Loucy (cell line): ENCODE measurements at regions not wholly inside any gene's neighbourhood (a gene's known extent, or its start where the extent isn't known, plus 50 kb on each side); places are given as distances from the start of the nearest gene placed in this dataset.

Source experiments
- H2AFZ ChIP-seq: fragments of 200-600 bp; sonication (generic); 2 replicates; pipeline ENCODE4 v1.6.0; 2016; ENCODE audit warnings: antibody characterized with exemption, mild to moderate bottlenecking, low read length, moderate library complexity
- H3F3A ChIP-seq: fragments of 200-600 bp; 2 replicates; pipeline ENCODE4 v1.6.0; 2016; ENCODE audit warnings: antibody characterized with exemption, low read depth, mild to moderate bottlenecking
- H3K27me3 ChIP-seq: fragments of 200-600 bp; sonication (generic); 2 replicates; pipeline ENCODE4 v1.6.1; 2014; ENCODE audit warnings: low read length, mild to moderate bottlenecking; ENCODE audit not compliant: insufficient read depth, poor library complexity, severe bottlenecking
- H3K36me3 ChIP-seq: fragments of 200-600 bp; sonication (generic); 2 replicates; pipeline ENCODE4 v1.6.1; 2016; ENCODE audit warnings: low read length; ENCODE audit not compliant: insufficient read depth
- H3K4me1 ChIP-seq: fragments of 200-600 bp; sonication (generic); 2 replicates; pipeline ENCODE4 v1.5.1; 2014; ENCODE audit warnings: low read length, mild to moderate bottlenecking; ENCODE audit not compliant: insufficient read depth, poor library complexity, severe bottlenecking
- H3K4me2 ChIP-seq: fragments of 200-600 bp; sonication (generic); 2 replicates; pipeline ENCODE4 v1.6.0; 2014; ENCODE audit warnings: antibody characterized with exemption, low read length, low read depth, mild to moderate bottlenecking; ENCODE audit not compliant: poor library complexity, severe bottlenecking
- H3K4me3 ChIP-seq: fragments of 200-600 bp; sonication (generic); 2 replicates; pipeline ENCODE4 v1.5.1; 2014; ENCODE audit warnings: low read length, mild to moderate bottlenecking, mixed read lengths; ENCODE audit not compliant: poor library complexity, severe bottlenecking
- H3K79me2 ChIP-seq: fragments of 200-600 bp; sonication (generic); 2 replicates; pipeline ENCODE4 v1.6.1; 2014; ENCODE audit warnings: low read length; ENCODE audit not compliant: insufficient read depth
- H3K9ac ChIP-seq: fragments of 200-600 bp; sonication (generic); 2 replicates; pipeline ENCODE4 v1.6.0; 2014; ENCODE audit warnings: mild to moderate bottlenecking, low read depth, low read length, moderate library complexity; ENCODE audit not compliant: poor library complexity, severe bottlenecking
- H3K9me2 ChIP-seq: fragments of 200-600 bp; sonication (generic); replicated peaks from 2 replicates; pipeline ENCODE4 v1.6.1; 2016; ENCODE audit warnings: low read depth, low read length, mixed read lengths
- H3K9me3 ChIP-seq: fragments of 200-600 bp; sonication (generic); 2 replicates; pipeline ENCODE4 v1.6.1; 2014; ENCODE audit warnings: mild to moderate bottlenecking, antibody characterized with exemption, low read length, low read depth; ENCODE audit not compliant: insufficient read depth
- H4K20me1 ChIP-seq: fragments of 200-600 bp; sonication (generic); 2 replicates; pipeline ENCODE4 v1.6.0; 2014; ENCODE audit warnings: antibody characterized with exemption, low read length, mild to moderate bottlenecking; ENCODE audit not compliant: insufficient read depth, poor library complexity, severe bottlenecking
- EZH2phosphoT487 ChIP-seq: fragments of 200-600 bp; IDR thresholded peaks from 2 replicates; pipeline ENCODE4 v1.6.1; 2018; ENCODE audit warnings: antibody characterized with exemption, mild to moderate bottlenecking, moderate library complexity, borderline replicate concordance
- TF ChIP-seq, protein P1 (sequence below): fragments of 200-600 bp; sonication (generic); conservative IDR thresholded peaks from 2 replicates; pipeline ENCODE4 v1.5.1; 2014; ENCODE audit warnings: mild to moderate bottlenecking, antibody characterized with exemption, low read length

DNA sequence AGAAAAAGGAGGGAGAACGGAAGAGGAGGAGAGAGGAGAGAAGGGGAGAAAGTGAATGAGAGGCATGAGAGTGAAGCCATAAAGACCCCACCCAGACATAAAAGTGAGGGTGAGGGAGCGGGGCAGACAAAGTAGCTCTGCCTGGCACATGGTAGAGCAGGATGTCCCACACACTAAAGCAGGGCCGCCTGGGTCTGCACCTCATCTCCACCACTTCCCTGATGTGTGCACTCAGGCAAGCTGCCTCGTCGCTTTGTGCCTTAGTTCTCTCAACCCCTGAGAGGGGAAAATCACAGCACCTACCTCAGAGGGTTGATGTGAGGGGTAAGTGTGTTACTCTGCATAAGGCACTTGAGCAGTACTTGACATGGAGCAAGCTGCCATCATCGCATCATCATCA is 488.1 kb downstream of the COG6 start:
- no peak overlapping the region for H3K4me3 ChIP-seq
- H3K36me3 ChIP-seq: no peaks in the 10 kb centered on the region
- no peaks in the 10 kb centered on the region for H3K4me1 ChIP-seq
- H4K20me1 ChIP-seq: no peaks in the 10 kb centered on the region
- no peaks in the 10 kb centered on the region for H3K27me3 ChIP-seq
- TF ChIP-seq, protein P1, sequence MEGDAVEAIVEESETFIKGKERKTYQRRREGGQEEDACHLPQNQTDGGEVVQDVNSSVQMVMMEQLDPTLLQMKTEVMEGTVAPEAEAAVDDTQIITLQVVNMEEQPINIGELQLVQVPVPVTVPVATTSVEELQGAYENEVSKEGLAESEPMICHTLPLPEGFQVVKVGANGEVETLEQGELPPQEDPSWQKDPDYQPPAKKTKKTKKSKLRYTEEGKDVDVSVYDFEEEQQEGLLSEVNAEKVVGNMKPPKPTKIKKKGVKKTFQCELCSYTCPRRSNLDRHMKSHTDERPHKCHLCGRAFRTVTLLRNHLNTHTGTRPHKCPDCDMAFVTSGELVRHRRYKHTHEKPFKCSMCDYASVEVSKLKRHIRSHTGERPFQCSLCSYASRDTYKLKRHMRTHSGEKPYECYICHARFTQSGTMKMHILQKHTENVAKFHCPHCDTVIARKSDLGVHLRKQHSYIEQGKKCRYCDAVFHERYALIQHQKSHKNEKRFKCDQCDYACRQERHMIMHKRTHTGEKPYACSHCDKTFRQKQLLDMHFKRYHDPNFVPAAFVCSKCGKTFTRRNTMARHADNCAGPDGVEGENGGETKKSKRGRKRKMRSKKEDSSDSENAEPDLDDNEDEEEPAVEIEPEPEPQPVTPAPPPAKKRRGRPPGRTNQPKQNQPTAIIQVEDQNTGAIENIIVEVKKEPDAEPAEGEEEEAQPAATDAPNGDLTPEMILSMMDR: no peak
- TF ChIP-seq EZH2phosphoT487: no peak
- no peaks in the 10 kb centered on the region for H3F3A ChIP-seq
- no peaks in the 10 kb centered on the region for H3K79me2 ChIP-seq
- H3K9me2 ChIP-seq: no peaks in the 10 kb centered on the region
- no peak overlapping the region for H2AFZ ChIP-seq
- H3K9me3 ChIP-seq: no peaks in the 10 kb centered on the region
- H3K9ac ChIP-seq: no peak overlapping the region
- no peak overlapping the region for H3K4me2 ChIP-seq

DNA sequence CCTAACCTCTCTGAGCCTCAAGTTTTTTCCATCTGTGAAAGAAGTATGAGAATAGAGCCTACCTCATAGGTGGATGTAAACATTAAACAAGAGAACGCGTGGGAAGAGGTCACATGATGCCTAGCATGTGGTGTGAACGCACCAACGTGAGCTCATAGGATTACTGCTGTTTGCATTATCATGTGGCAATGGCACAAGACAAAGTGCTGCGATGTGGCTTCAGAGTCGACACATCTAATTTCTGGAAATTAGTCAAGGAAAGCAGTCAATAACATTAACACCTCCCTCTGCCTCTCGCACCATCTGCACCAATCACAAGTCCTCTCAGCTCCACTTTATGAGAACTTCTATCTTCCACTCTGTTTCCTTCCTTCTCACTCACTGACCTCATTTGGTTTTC is 489.7 kb downstream of the COG6 start:
- H4K20me1 ChIP-seq: no peaks in the 10 kb centered on the region
- no peak overlapping the region; the same call in 1 of the 2 replicates for H2AFZ ChIP-seq
- no peaks in the 10 kb centered on the region for H3K79me2 ChIP-seq
- H3K36me3 ChIP-seq: no peaks in the 10 kb centered on the region
- no peaks in the 10 kb centered on the region for H3K27me3 ChIP-seq
- H3K9me3 ChIP-seq: no peaks in the 10 kb centered on the region
- TF ChIP-seq EZH2phosphoT487: no peak
- TF ChIP-seq, protein P1: no peak
- no peak overlapping the region for H3K9ac ChIP-seq
- no peaks in the 10 kb centered on the region for H3F3A ChIP-seq
- H3K4me3 ChIP-seq: no peak overlapping the region
- H3K4me1 ChIP-seq: no peaks in the 10 kb centered on the region
- H3K9me2 ChIP-seq: no peaks in the 10 kb centered on the region
- no peak overlapping the region for H3K4me2 ChIP-seq

DNA sequence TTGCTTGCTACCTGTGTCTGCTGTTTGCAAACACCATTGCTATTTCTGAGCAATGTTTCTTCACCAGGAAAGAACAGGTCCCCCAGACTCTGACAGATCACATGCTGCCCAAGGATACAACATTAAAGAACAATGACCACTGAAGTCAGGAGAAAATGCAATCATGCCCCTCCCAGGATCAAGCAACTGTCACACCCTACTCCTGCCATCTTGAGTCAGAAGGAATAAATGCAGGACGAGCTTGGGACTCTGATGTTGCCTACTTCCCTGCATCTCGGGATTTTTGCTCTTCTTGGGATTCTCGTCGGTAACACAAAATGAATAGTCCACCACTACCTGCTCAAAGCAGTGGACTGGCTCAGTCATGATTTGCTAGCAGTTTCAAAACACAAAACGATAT is 490.6 kb downstream of the COG6 start:
- Histone ChIP-seq H3K4me3 (no peak overlapping the region), H3K9ac (no peak overlapping the region), H3K4me1 (no peaks in the 10 kb centered on the region), H3K4me2 (no peak overlapping the region), H3K79me2 (no peaks in the 10 kb centered on the region), H3K9me2 (no peaks in the 10 kb centered on the region), H2AFZ (no peak overlapping the region), H3F3A (no peaks in the 10 kb centered on the region), H3K27me3 (no peaks in the 10 kb centered on the region), H4K20me1 (no peaks in the 10 kb centered on the region), H3K9me3 (no peaks in the 10 kb centered on the region), H3K36me3 (no peaks in the 10 kb centered on the region)
- TF ChIP-seq, protein P1: no peak
- no peak for TF ChIP-seq EZH2phosphoT487
